ENCODE measurements at regions not wholly inside any gene's neighbourhood (a gene's known extent, or its start where the extent isn't known, plus 50 kb on each side); places are given as distances from the start of the nearest gene placed in this dataset.

DNA sequence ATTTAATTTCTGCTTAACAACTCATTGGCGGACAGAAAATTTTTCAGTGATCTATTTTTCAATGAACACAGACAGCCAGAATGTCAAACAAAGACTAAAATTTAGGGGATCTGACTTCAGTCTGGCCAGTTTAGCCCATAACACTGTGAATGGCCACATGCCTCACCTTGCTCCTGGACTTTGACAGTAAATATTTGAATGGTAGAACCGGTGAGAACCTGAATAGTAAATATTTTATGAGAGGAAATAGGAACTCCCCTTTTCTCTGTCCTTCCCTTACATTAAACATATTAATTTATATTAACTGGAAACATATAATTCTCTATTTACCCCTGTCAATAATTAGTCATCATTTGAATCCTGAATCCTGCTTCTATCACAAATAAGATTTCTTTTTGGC is 942.1 kb downstream of the KCNJ2 start:
- TF ChIP-seq CTCF (IDR thresholded peaks at IDR 0.05) (no peak), POLR2A (IDR thresholded peaks at IDR 0.05) (no peak)
